GM23338 (cell line): ENCODE measurements at regions not wholly inside any gene's neighbourhood (a gene's known extent, or its start where the extent isn't known, plus 50 kb on each side); places are given as distances from the start of the nearest gene placed in this dataset.

ENCODE experiments used
- ATAC-seq: fragments of 200-7000 bp; cut with Tn5 transposase; 3 replicates; pipeline ENCODE4 v1.9.1; 2020
- DNase-seq: peaks from one replicate; pipeline ENCODE4 v3.0.0-alpha.2; 2015; ENCODE audit warnings: low spot score
- H2AFZ ChIP-seq: fragments of 200-600 bp; sonication (generic); 2 replicates; pipeline ENCODE4 v1.8.0; 2016; ENCODE audit warnings: antibody characterized with exemption, mild to moderate bottlenecking, moderate library complexity
- H3F3A ChIP-seq: fragments of 200-600 bp; sonication (generic); replicated peaks from 2 replicates; pipeline ENCODE4 v1.8.0; 2017; ENCODE audit warnings: antibody characterized with exemption, mixed run types, low read depth
- H3K27ac ChIP-seq: fragments of 200-600 bp; sonication (generic); 2 replicates; pipeline ENCODE4 v1.6.1; 2016; ENCODE audit warnings: low read depth
- H3K27me3 ChIP-seq: fragments of 200-600 bp; sonication (generic); 2 replicates; pipeline ENCODE4 v1.8.0; 2016; ENCODE audit warnings: mild to moderate bottlenecking, mixed run types, moderate library complexity; ENCODE audit not compliant: insufficient read depth
- H3K36me3 ChIP-seq: fragments of 200-600 bp; sonication (generic); 2 replicates; pipeline ENCODE4 v1.8.0; 2016; ENCODE audit warnings: mild to moderate bottlenecking; ENCODE audit not compliant: insufficient read depth
- H3K4me1 ChIP-seq: fragments of 200-600 bp; sonication (generic); 2 replicates; pipeline ENCODE4 v1.8.0; 2016; ENCODE audit warnings: mild to moderate bottlenecking, moderate library complexity; ENCODE audit not compliant: insufficient read depth
- H3K4me2 ChIP-seq: fragments of 200-600 bp; sonication (generic); 2 replicates; pipeline ENCODE4 v1.7.1; 2017; ENCODE audit warnings: mixed run types
- H3K4me3 ChIP-seq: fragments of 200-600 bp; sonication (generic); 2 replicates; pipeline ENCODE4 v1.6.1; 2016; ENCODE audit warnings: mixed run types
- H3K79me2 ChIP-seq: fragments of 200-600 bp; sonication (generic); replicated peaks from 2 replicates; pipeline ENCODE4 v1.8.0; 2017; ENCODE audit warnings: mild to moderate bottlenecking; ENCODE audit not compliant: insufficient read depth
- H3K9me2 ChIP-seq: fragments of 200-600 bp; sonication (generic); 2 replicates; pipeline ENCODE4 v1.8.0; 2017; ENCODE audit not compliant: insufficient read depth
- H4K20me1 ChIP-seq: fragments of 200-600 bp; sonication (generic); replicated peaks from 2 replicates; pipeline ENCODE4 v1.8.0; 2017; ENCODE audit warnings: mild to moderate bottlenecking; ENCODE audit not compliant: insufficient read depth
- H3K27ac Mint-ChIP-seq: 2 replicates; pipeline ENCODE4 v1.8.0; 2020; ENCODE audit warnings: inconsistent platforms, mild to moderate bottlenecking, moderate library complexity, mixed read lengths
- H3K27me3 Mint-ChIP-seq: 3 replicates; pipeline ENCODE4 v1.8.0; 2022; ENCODE audit warnings: low read depth, mild to moderate bottlenecking, moderate library complexity, mixed read lengths, inconsistent platforms; ENCODE audit not compliant: insufficient read depth, poor library complexity
- H3K36me3 Mint-ChIP-seq: 3 replicates; pipeline ENCODE4 v1.8.0; 2021; ENCODE audit warnings: low read depth, mild to moderate bottlenecking, inconsistent platforms, moderate library complexity, mixed read lengths
- H3K4me1 Mint-ChIP-seq: 3 replicates; pipeline ENCODE4 v1.8.0; 2020; ENCODE audit warnings: mild to moderate bottlenecking, inconsistent platforms, mixed read lengths
- H3K4me3 Mint-ChIP-seq: 3 replicates; pipeline ENCODE4 v1.8.0; 2021; ENCODE audit warnings: moderate library complexity, mild to moderate bottlenecking, inconsistent platforms, mixed read lengths
- H3K9me3 Mint-ChIP-seq: 3 replicates; pipeline ENCODE4 v1.8.0; 2020; ENCODE audit warnings: moderate library complexity, mild to moderate bottlenecking, inconsistent platforms, mixed read lengths
- CREB1 ChIP-seq: fragments of 250-450 bp; sonication (Bioruptor Pico); IDR thresholded peaks from 2 replicates; pipeline ENCODE4 v1.5.0; 2020; ENCODE audit warnings: low read depth, mild to moderate bottlenecking, moderate library complexity
- CTCF ChIP-seq, 2 experiments: fragments of 200-600 bp in 1 of 2; sonication (generic) in 1 of 2; conservative IDR thresholded peaks; 2 replicates each; pipeline versions ENCODE4 v1.5.1 to v1.6.1; 2016 to 2017; ENCODE audit warnings: antibody characterized with exemption in 2 of 2, low read depth in 2 of 2, mild to moderate bottlenecking in 2 of 2, moderate library complexity in 1 of 2
- ETS1 ChIP-seq: IDR thresholded peaks from 2 replicates; pipeline ENCODE4 v1.6.1; 2016; ENCODE audit warnings: antibody characterized with exemption
- EZH2 ChIP-seq: fragments of 200-600 bp; sonication (generic); IDR thresholded peaks from one replicate; pipeline ENCODE4 v1.8.0; 2017; ENCODE audit warnings: antibody characterized with exemption, mild to moderate bottlenecking, low read depth; ENCODE audit not compliant: unreplicated experiment
- JUNB ChIP-seq: IDR thresholded peaks from one replicate; pipeline ENCODE4 v1.6.1; 2016; ENCODE audit warnings: antibody characterized with exemption; ENCODE audit not compliant: unreplicated experiment
- NANOG ChIP-seq: IDR thresholded peaks from 2 replicates; pipeline ENCODE4 v1.6.1; 2016; ENCODE audit warnings: antibody characterized with exemption, borderline replicate concordance
- POLR2AphosphoS5 ChIP-seq: IDR thresholded peaks from 2 replicates; pipeline ENCODE4 v1.6.1; 2016; ENCODE audit warnings: antibody characterized with exemption, low read depth
- REST ChIP-seq: IDR thresholded peaks from one replicate; pipeline ENCODE4 v1.6.1; 2018; ENCODE audit warnings: antibody characterized with exemption; ENCODE audit not compliant: unreplicated experiment
- STAT1 ChIP-seq: IDR thresholded peaks from one replicate; pipeline ENCODE4 v1.6.1; 2016; ENCODE audit warnings: antibody characterized with exemption; ENCODE audit not compliant: unreplicated experiment
- ZNF114 ChIP-seq: fragments of 250-450 bp; sonication (Bioruptor Pico); IDR thresholded peaks from 2 replicates; pipeline ENCODE4 v1.5.0; 2020; ENCODE audit warnings: mild to moderate bottlenecking, moderate library complexity
- ZNF331 ChIP-seq: fragments of 250-450 bp; sonication (Bioruptor Pico); IDR thresholded peaks from 2 replicates; pipeline ENCODE4 v1.5.0; 2020; ENCODE audit warnings: low read depth, mild to moderate bottlenecking, moderate library complexity

- H3K27me3 Mint-ChIP-seq: peaks cover 5% of the 10 kb centered on the region
- Histone ChIP-seq H3K4me2 (no peak overlapping the region), H3K4me1 (peaks cover 8% of the 10 kb centered on the region; the same call in 1 of the 2 replicates)
Measured at GRCh38 chr3:23668430-23668904, 137.3 kb upstream of the UBE2E1 start.

GRCh38 chr3:23669541-23670255, 136.1 kb upstream of the UBE2E1 start:
- Histone ChIP-seq H3K79me2 (no peaks in the 10 kb centered on the region), H3K9me2 (peaks cover 8% of the 10 kb centered on the region; the same call in 1 of the 2 replicates), H3K4me2 (no peak overlapping the region), H3K27ac (no peak overlapping the region), H3K4me1 (peaks cover 8% of the 10 kb centered on the region; the same call in 1 of the 2 replicates), H3K27me3 (peaks cover 13% of the 10 kb centered on the region), H3K4me3 (no peak overlapping the region), H2AFZ (peak overlapping the region; percentile 76; the same call in 1 of the 2 replicates), H3K36me3 (no peaks in the 10 kb centered on the region), H3F3A (0 out of 2 replicates have a peak, but pooled peaks cover 2% of the 10 kb centered on the region), H4K20me1 (no peaks in the 10 kb centered on the region)
- H3K4me3 Mint-ChIP-seq: no peak overlapping the region
- no peak overlapping the region for H3K27ac Mint-ChIP-seq
- H3K27me3 Mint-ChIP-seq: peaks cover 5% of the 10 kb centered on the region
- peaks cover 16% of the 10 kb centered on the region for H3K4me1 Mint-ChIP-seq
- H3K36me3 Mint-ChIP-seq: no peaks in the 10 kb centered on the region
- ATAC-seq (no peak), DNase-seq (no peak)
- H3K9me3 Mint-ChIP-seq: no peaks in the 10 kb centered on the region
- TF ChIP-seq STAT1 (no peak), POLR2AphosphoS5 (no peak), REST (no peak), CREB1 (CRISPR knock-in tag) (no peak), NANOG (no peak), EZH2 (no peak), CTCF (conservative IDR thresholded peaks at IDR 0.05; ENCODE audit: low read depth in 2 of 2) (no peak), ZNF331 (no peak), JUNB (no peak), ETS1 (no peak), ZNF114 (no peak)

More at GRCh38 chr3:23668430-23668904, 137.3 kb upstream of the UBE2E1 start:
- no peak overlapping the region for H3K27ac Mint-ChIP-seq
- TF ChIP-seq POLR2AphosphoS5: no peak
- no peak overlapping the region for H3K4me3 Mint-ChIP-seq
- H3F3A ChIP-seq: 0 out of 2 replicates have a peak, but pooled peaks cover 2% of the 10 kb centered on the region
- no peaks in the 10 kb centered on the region for H3K36me3 ChIP-seq
- H3K27me3 ChIP-seq: peaks cover 13% of the 10 kb centered on the region
- H3K9me3 Mint-ChIP-seq: no peaks in the 10 kb centered on the region
- no peak for ATAC-seq
- no peaks in the 10 kb centered on the region for H3K36me3 Mint-ChIP-seq
- H3K4me1 Mint-ChIP-seq: peaks cover 16% of the 10 kb centered on the region
- no peaks in the 10 kb centered on the region for H4K20me1 ChIP-seq
- H3K79me2 ChIP-seq: no peaks in the 10 kb centered on the region
- no peak overlapping the region for H2AFZ ChIP-seq
- H3K4me3 ChIP-seq: no peak overlapping the region
- no peak for DNase-seq
- no peak overlapping the region for H3K27ac ChIP-seq
- H3K9me2 ChIP-seq: peaks cover 14% of the 10 kb centered on the region; the same call in 1 of the 2 replicates
